Liver (tissue), 8 donors: ENCODE measurements at regions not wholly inside any gene's neighbourhood (a gene's known extent, or its start where the extent isn't known, plus 50 kb on each side); places are given as distances from the start of the nearest gene placed in this dataset.
A peak's percentile ranks its signal among the peaks of the same experiment; 100 is the strongest.

ENCODE experiments used
- DNase-seq: peaks from one replicate; pipeline ENCODE4 v3.0.0-alpha.2; 2017; ENCODE audit warnings: low spot score
- H3K27ac ChIP-seq, 2 donors: one replicate each; pipeline ENCODE4 v1.7.0; 2013; ENCODE audit warnings: inconsistent platforms in 2 of 2, low read length in 2 of 2, control low read depth in 1 of 2, low read depth in 1 of 2, mild to moderate bottlenecking in 1 of 2
- H3K27me3 ChIP-seq, 4 donors: one replicate each; pipeline versions ENCODE4 v1.6.1 to v1.7.0; 2013; ENCODE audit warnings: low read length in 3 of 4, inconsistent platforms in 1 of 4, mild to moderate bottlenecking in 1 of 4, moderate library complexity in 1 of 4; ENCODE audit not compliant: control insufficient read depth in 4 of 4, insufficient read depth in 4 of 4
- H3K36me3 ChIP-seq, 4 donors: one replicate each; pipeline versions ENCODE4 v1.6.1 to v1.7.0; 2013; ENCODE audit warnings: low read length in 3 of 4, mild to moderate bottlenecking in 3 of 4, low read depth in 1 of 4, moderate library complexity in 1 of 4; ENCODE audit not compliant: control insufficient read depth in 4 of 4, insufficient read depth in 3 of 4
- H3K4me1 ChIP-seq, 4 donors: one replicate each; pipeline versions ENCODE4 v1.6.1 to v1.7.0; 2013; ENCODE audit warnings: low read length in 3 of 4, mild to moderate bottlenecking in 3 of 4, moderate library complexity in 1 of 4; ENCODE audit not compliant: control insufficient read depth in 4 of 4, insufficient read depth in 4 of 4
- H3K4me3 ChIP-seq, 3 donors: one replicate each; pipeline versions ENCODE4 v1.6.1 to v1.7.0; 2013; ENCODE audit warnings: low read length in 3 of 3, control low read depth in 1 of 3, low read depth in 1 of 3, mild to moderate bottlenecking in 1 of 3
- H3K9ac ChIP-seq, 2 donors: one replicate each; pipeline ENCODE4 v1.7.0; 2013; ENCODE audit warnings: low read length in 2 of 2, mild to moderate bottlenecking in 2 of 2, moderate library complexity in 2 of 2, control low read depth in 1 of 2, low read depth in 1 of 2
- H3K9me3 ChIP-seq, 4 donors: one replicate each; pipeline versions ENCODE4 v1.6.1 to v1.7.0; 2013; ENCODE audit warnings: low read length in 3 of 4; ENCODE audit not compliant: control insufficient read depth in 4 of 4
- CTCF ChIP-seq: fragments of 150-350 bp; IDR thresholded peaks from 2 replicates; pipeline ENCODE4 v1.5.1; 2017; ENCODE audit warnings: improper control_type of control experiment, low read depth, low read length; ENCODE audit not compliant: missing input control
- EGR1 ChIP-seq, 2 donors: IDR thresholded peaks; 2 replicates each; pipeline ENCODE4 v1.6.1; 2016 to 2018; ENCODE audit warnings: antibody characterized with exemption in 2 of 2, low read depth in 2 of 2
- FOXA1 ChIP-seq: IDR thresholded peaks from 2 replicates; pipeline ENCODE4 v1.6.1; 2016; ENCODE audit warnings: antibody characterized with exemption
- FOXA2 ChIP-seq: IDR thresholded peaks from 2 replicates; pipeline ENCODE4 v1.6.1; 2016; ENCODE audit warnings: antibody characterized with exemption
- GABPA ChIP-seq, 2 donors: IDR thresholded peaks in 1 of 2; conservative IDR thresholded peaks in 1 of 2; 2 replicates each; pipeline ENCODE4 v1.6.1; 2016; ENCODE audit warnings: antibody characterized with exemption in 2 of 2, mild to moderate bottlenecking in 1 of 2, moderate library complexity in 1 of 2
- HNF4G ChIP-seq: IDR thresholded peaks from 2 replicates; pipeline ENCODE4 v1.6.1; 2016; ENCODE audit warnings: antibody characterized with exemption
- JUND ChIP-seq, 2 donors: IDR thresholded peaks; 2 replicates each; pipeline ENCODE4 v1.6.1; 2016; ENCODE audit warnings: antibody characterized with exemption in 2 of 2
- NR2F2 ChIP-seq: IDR thresholded peaks from 2 replicates; pipeline ENCODE4 v1.6.1; 2016; ENCODE audit warnings: antibody characterized with exemption
- RAD21 ChIP-seq, 2 donors: IDR thresholded peaks; 2 replicates each; pipeline ENCODE4 v1.6.1; 2016; ENCODE audit warnings: antibody characterized with exemption in 2 of 2, mild to moderate bottlenecking in 2 of 2
- REST ChIP-seq: IDR thresholded peaks from 2 replicates; pipeline ENCODE4 v1.6.1; 2016; ENCODE audit warnings: antibody characterized with exemption, mild to moderate bottlenecking
- SP1 ChIP-seq: IDR thresholded peaks from 2 replicates; pipeline ENCODE4 v1.6.1; 2018; ENCODE audit warnings: antibody characterized with exemption, mild to moderate bottlenecking
- TAF1 ChIP-seq: conservative IDR thresholded peaks from 2 replicates; pipeline ENCODE4 v1.6.1; 2016; ENCODE audit warnings: antibody characterized with exemption, mild to moderate bottlenecking
- ZBTB33 ChIP-seq: IDR thresholded peaks from 2 replicates; pipeline ENCODE4 v1.6.1; 2016; ENCODE audit warnings: antibody characterized with exemption
- WGBS: extraction: QIAGEN DNeasy Blood & Tissue Kit; methylation state at CpG from one replicate; pipeline ENCODE4 v1.1.7; 2013; 5-methylcytosine and 5-hydroxymethylcytosine counted together
- donor health status: healthy.
- donor health status: healthy.
- donor health status: healthy.
- donor health status: healthy.
- donor health status: healthy.

- Histone ChIP-seq H3K27ac (no peak overlapping the region), H3K36me3 (no peaks in the 10 kb centered on the region), H3K9ac (no peak overlapping the region), H3K9me3 (no peaks in the 10 kb centered on the region), H3K4me3 (no peak overlapping the region), H3K27me3 (no peaks in the 10 kb centered on the region), H3K4me1 (no peaks in the 10 kb centered on the region)
- no peak for DNase-seq
- TF ChIP-seq GABPA (IDR thresholded peaks at IDR 0.05 in 1 of 2, conservative IDR thresholded peaks at IDR 0.05 in 1 of 2) (no peak), FOXA2 (no peak), HNF4G (no peak), SP1 (no peak), EGR1 (IDR thresholded peaks at IDR 0.05; ENCODE audit: low read depth in 2 of 2) (no peak)
These were observed 131.4 kb downstream of the FAM114A2 start for GRCh38 chr5:153907170-153907775.

- Histone ChIP-seq H3K9me3 (no peaks in the 10 kb centered on the region), H3K9ac (no peak overlapping the region), H3K27me3 (no peaks in the 10 kb centered on the region), H3K36me3 (no peaks in the 10 kb centered on the region), H3K27ac (no peak overlapping the region), H3K4me1 (no peaks in the 10 kb centered on the region), H3K4me3 (no peak overlapping the region)
- WGBS: 86% methylated on average over 1 of the region's 1 CpG
- TF ChIP-seq CTCF (no peak), RAD21 (IDR thresholded peaks at IDR 0.05) (peak in 1 of 2 donors; percentile 10), HNF4G (no peak), EGR1 (IDR thresholded peaks at IDR 0.05; ENCODE audit: low read depth in 2 of 2) (no peak)
- DNase-seq: no peak
These were observed 133.5 kb downstream of the FAM114A2 start for GRCh38 chr5:153905219-153905618.

- no peaks in the 10 kb centered on the region for H3K9me3 ChIP-seq
- no peak overlapping the region for H3K4me3 ChIP-seq
- DNase-seq: no peak
- no peak overlapping the region for H3K9ac ChIP-seq
- no peak overlapping the region for H3K27ac ChIP-seq
- 25% methylated on average over 1 of the region's 1 CpG for WGBS
- TF ChIP-seq NR2F2: no peak
- H3K27me3 ChIP-seq: no peaks in the 10 kb centered on the region
- no peaks in the 10 kb centered on the region for H3K4me1 ChIP-seq
- H3K36me3 ChIP-seq: no peaks in the 10 kb centered on the region
These were observed 135.4 kb downstream of the FAM114A2 start for GRCh38 chr5:153903321-153903720.

- H3K36me3 ChIP-seq: no peaks in the 10 kb centered on the region
- H3K4me1 ChIP-seq: no peaks in the 10 kb centered on the region
- 66% methylated on average over 1 of the region's 1 CpG for WGBS
- no peak overlapping the region for H3K27ac ChIP-seq
- H3K9me3 ChIP-seq: no peaks in the 10 kb centered on the region
- no peak for DNase-seq
- H3K27me3 ChIP-seq: no peaks in the 10 kb centered on the region
- H3K9ac ChIP-seq: no peak overlapping the region
- H3K4me3 ChIP-seq: no peak overlapping the region
- TF ChIP-seq ZBTB33 (no peak), CTCF (no peak), RAD21 (IDR thresholded peaks at IDR 0.05) (no peak), FOXA2 (no peak), SP1 (no peak), TAF1 (no peak), FOXA1 (no peak), HNF4G (no peak), REST (no peak), GABPA (IDR thresholded peaks at IDR 0.05 in 1 of 2, conservative IDR thresholded peaks at IDR 0.05 in 1 of 2) (no peak), JUND (IDR thresholded peaks at IDR 0.05) (no peak)
These were observed 136.7 kb downstream of the FAM114A2 start for GRCh38 chr5:153902016-153902415.
